HL-60 (cell line): ENCODE measurements at regions not wholly inside any gene's neighbourhood (a gene's known extent, or its start where the extent isn't known, plus 50 kb on each side); places are given as distances from the start of the nearest gene placed in this dataset.

Experiments used
- POLR2AphosphoS5 ChIP-seq: IDR thresholded peaks from 2 replicates; pipeline ENCODE4 v1.6.1; 2012; ENCODE audit warnings: low read depth
- TF ChIP-seq, protein P1 (sequence below): IDR thresholded peaks from one replicate; pipeline ENCODE4 v1.5.1; 2011; ENCODE audit warnings: low read length, control low read depth, inconsistent platforms; ENCODE audit not compliant: insufficient read depth

DNA sequence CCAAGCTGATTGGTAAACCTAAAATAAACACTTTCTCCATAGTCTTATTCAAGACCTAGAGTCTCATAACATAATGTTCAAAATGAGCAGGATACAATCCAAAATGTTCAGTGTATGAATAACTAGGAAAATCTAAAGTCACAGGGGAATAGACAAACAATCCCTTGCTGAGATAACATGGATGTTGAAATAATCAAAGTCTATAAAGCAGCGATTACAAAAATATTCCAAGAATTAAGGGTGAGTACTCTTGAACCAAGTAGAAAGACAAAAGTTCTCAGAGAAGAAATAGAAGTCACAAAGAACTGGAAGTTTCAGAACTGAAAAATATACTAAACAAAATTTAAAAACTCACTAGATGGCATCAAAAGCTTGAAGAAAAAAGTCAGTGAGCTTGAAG lies 561.0 kb downstream of the INSC start:
- TF ChIP-seq, protein P1, sequence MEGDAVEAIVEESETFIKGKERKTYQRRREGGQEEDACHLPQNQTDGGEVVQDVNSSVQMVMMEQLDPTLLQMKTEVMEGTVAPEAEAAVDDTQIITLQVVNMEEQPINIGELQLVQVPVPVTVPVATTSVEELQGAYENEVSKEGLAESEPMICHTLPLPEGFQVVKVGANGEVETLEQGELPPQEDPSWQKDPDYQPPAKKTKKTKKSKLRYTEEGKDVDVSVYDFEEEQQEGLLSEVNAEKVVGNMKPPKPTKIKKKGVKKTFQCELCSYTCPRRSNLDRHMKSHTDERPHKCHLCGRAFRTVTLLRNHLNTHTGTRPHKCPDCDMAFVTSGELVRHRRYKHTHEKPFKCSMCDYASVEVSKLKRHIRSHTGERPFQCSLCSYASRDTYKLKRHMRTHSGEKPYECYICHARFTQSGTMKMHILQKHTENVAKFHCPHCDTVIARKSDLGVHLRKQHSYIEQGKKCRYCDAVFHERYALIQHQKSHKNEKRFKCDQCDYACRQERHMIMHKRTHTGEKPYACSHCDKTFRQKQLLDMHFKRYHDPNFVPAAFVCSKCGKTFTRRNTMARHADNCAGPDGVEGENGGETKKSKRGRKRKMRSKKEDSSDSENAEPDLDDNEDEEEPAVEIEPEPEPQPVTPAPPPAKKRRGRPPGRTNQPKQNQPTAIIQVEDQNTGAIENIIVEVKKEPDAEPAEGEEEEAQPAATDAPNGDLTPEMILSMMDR, result no peak
- no peak for TF ChIP-seq POLR2AphosphoS5
